Endothelial cell of umbilical vein (primary cell): ENCODE measurements at regions not wholly inside any gene's neighbourhood (a gene's known extent, or its start where the extent isn't known, plus 50 kb on each side); places are given as distances from the start of the nearest gene placed in this dataset.

Experiments used
- BruUV-seq: library from RNA; stranded (reverse); fragments of 400-500 nt; replicated peaks from 2 replicates; lab custom pipeline; 2021; lab: Mats Ljungman, UMichigan
- CTCF ChIA-PET: fragments of 300-600, 350-600 bp; sonication (Branson Sonifier 250); formaldehyde crosslinking; loops from one replicate; lab custom pipeline; 2021; ENCODE audit warnings: antibody characterized with exemption, inconsistent platforms; lab: Charles Lee
- POLR2A ChIA-PET: fragments of 300-600, 350-600 bp; sonication (Branson Sonifier 250); formaldehyde crosslinking; loops from one replicate; lab custom pipeline; 2021; ENCODE audit warnings: antibody characterized with exemption, inconsistent platforms; lab: Charles Lee
- DNase-seq: peaks from one replicate; pipeline ENCODE4 v3.0.0-alpha.2; 2011; ENCODE audit warnings: low read depth, low spot score
- FAIRE-seq: peaks from 2 replicates; lab custom pipeline; 2011; peaks lifted over from hg19 to GRCh38; lab: Jason Lieb, UNC
- H2AFZ ChIP-seq: 2 replicates; pipeline ENCODE4 v1.6.0; 2012; ENCODE audit warnings: low read depth, low read length, control low read depth, inconsistent platforms
- H3K27ac ChIP-seq: 2 replicates; pipeline ENCODE4 v1.5.1; 2011; ENCODE audit warnings: low read depth, mild to moderate bottlenecking, control low read depth, low read length, moderate library complexity; ENCODE audit not compliant: insufficient read depth
- H3K27me3 ChIP-seq, 2 experiments: 2 replicates each; pipeline versions ENCODE4 v1.6.0 to v1.6.1; 2011; ENCODE audit warnings: low read length in 2 of 2, mixed read lengths in 1 of 2; ENCODE audit not compliant: control insufficient read depth in 2 of 2, insufficient read depth in 2 of 2
- H3K36me3 ChIP-seq, 2 experiments: 2 replicates in 1 of 2; 3 replicates in 1 of 2; pipeline ENCODE4 v1.5.1; 2011; ENCODE audit warnings: low read length in 2 of 2, mild to moderate bottlenecking in 1 of 2, moderate library complexity in 1 of 2; ENCODE audit not compliant: control insufficient read depth in 2 of 2, insufficient read depth in 2 of 2; ENCODE audit errors: extremely low read depth in 1 of 2
- H3K4me1 ChIP-seq: 3 replicates; pipeline ENCODE4 v1.5.1; 2011; ENCODE audit warnings: mild to moderate bottlenecking, low read length; ENCODE audit not compliant: control insufficient read depth, insufficient read depth; ENCODE audit errors: extremely low read depth
- H3K4me2 ChIP-seq: 2 replicates; pipeline ENCODE4 v1.6.1; 2011; ENCODE audit warnings: low read length, control low read depth, mixed read lengths; ENCODE audit not compliant: insufficient read depth
- H3K4me3 ChIP-seq, 3 experiments: fragments of 200-600 bp in 1 of 3; sonication (generic), shearing (Covaris generic) in 1 of 3; replicated peaks in 1 of 3; 2 replicates each; pipeline ENCODE4 v1.5.1; 2011 to 2016; ENCODE audit warnings: control low read depth in 3 of 3, low read length in 3 of 3, mild to moderate bottlenecking in 2 of 3, inconsistent platforms in 1 of 3, low read depth in 1 of 3, moderate library complexity in 1 of 3; ENCODE audit not compliant: insufficient read depth in 1 of 3
- H3K79me2 ChIP-seq: 2 replicates; pipeline ENCODE4 v1.6.0; 2012; ENCODE audit warnings: low read length, inconsistent platforms; ENCODE audit not compliant: control insufficient read depth, insufficient read depth
- H3K9ac ChIP-seq: replicated peaks from 2 replicates; pipeline ENCODE3; 2011; ENCODE audit warnings: low read length, control low read depth; ENCODE audit not compliant: insufficient read depth; ENCODE audit errors: extremely low read depth
- H3K9me1 ChIP-seq: replicated peaks from 3 replicates; pipeline ENCODE4 v1.6.0; 2011; ENCODE audit warnings: mild to moderate bottlenecking, low read length; ENCODE audit not compliant: control insufficient read depth, insufficient read depth; ENCODE audit errors: extremely low read depth
- H3K9me3 ChIP-seq: replicated peaks from 2 replicates; pipeline ENCODE4 v1.5.1; 2012; ENCODE audit warnings: low read length, inconsistent platforms; ENCODE audit not compliant: control insufficient read depth, insufficient read depth
- H4K20me1 ChIP-seq: replicated peaks from 2 replicates; pipeline ENCODE3; 2011; ENCODE audit warnings: mild to moderate bottlenecking, low read length; ENCODE audit not compliant: control insufficient read depth, insufficient read depth; ENCODE audit errors: extremely low read depth
- EZH2 ChIP-seq: IDR thresholded peaks from 2 replicates; pipeline ENCODE4 v1.6.1; 2012; ENCODE audit warnings: borderline replicate concordance, low read depth, mild to moderate bottlenecking, moderate library complexity, low read length, inconsistent platforms; ENCODE audit not compliant: severe bottlenecking
- FOS ChIP-seq: IDR thresholded peaks from 2 replicates; pipeline ENCODE4 v1.6.1; 2011; ENCODE audit warnings: mild to moderate bottlenecking, low read length, moderate library complexity, borderline replicate concordance; ENCODE audit not compliant: insufficient read depth
- GATA2 ChIP-seq: IDR thresholded peaks from 2 replicates; pipeline ENCODE4 v1.7.0; 2011; ENCODE audit warnings: low read depth, mild to moderate bottlenecking, moderate library complexity, mixed read lengths, low read length; ENCODE audit not compliant: insufficient read length, insufficient read depth
- JUN ChIP-seq: IDR thresholded peaks from 2 replicates; pipeline ENCODE4 v1.6.1; 2011; ENCODE audit warnings: borderline replicate concordance, low read depth; ENCODE audit not compliant: insufficient read length, insufficient read depth
- MYC ChIP-seq: IDR thresholded peaks from one replicate; pipeline ENCODE4 v1.6.1; 2011; ENCODE audit warnings: mild to moderate bottlenecking, low read depth, low read length
- POLR2A ChIP-seq: IDR thresholded peaks from 2 replicates; pipeline ENCODE4 v1.6.1; 2012; ENCODE audit warnings: low read depth, mild to moderate bottlenecking, control low read depth, low read length
- dilution Hi-C: fragments of 300-500 bp; cut with MboI; formaldehyde crosslinking; loops from one replicate; pipeline ENCODE4 v1.15.0; 2019; ENCODE audit warnings: low sequenced_read_pairs; ENCODE audit not compliant: extremely low pct_ligation_motif_present
- intact Hi-C: fragments of 100-400 bp; cut with micrococcal nuclease; formaldehyde crosslinking; loops from one replicate; pipeline ENCODE4 v1.10.0; 2022
- TF ChIP-seq, protein P1 (sequence below), 2 donors: IDR thresholded peaks; 1 replicate in 1 of 2; 2 replicates in 1 of 2; pipeline ENCODE4 v1.5.1; 2011; ENCODE audit warnings: low read length in 2 of 2, mild to moderate bottlenecking in 2 of 2, moderate library complexity in 2 of 2, control low read depth in 1 of 2, inconsistent platforms in 1 of 2, low read depth in 1 of 2; ENCODE audit not compliant: insufficient read depth in 1 of 2; ENCODE audit errors: extremely low read depth in 1 of 2

DNA sequence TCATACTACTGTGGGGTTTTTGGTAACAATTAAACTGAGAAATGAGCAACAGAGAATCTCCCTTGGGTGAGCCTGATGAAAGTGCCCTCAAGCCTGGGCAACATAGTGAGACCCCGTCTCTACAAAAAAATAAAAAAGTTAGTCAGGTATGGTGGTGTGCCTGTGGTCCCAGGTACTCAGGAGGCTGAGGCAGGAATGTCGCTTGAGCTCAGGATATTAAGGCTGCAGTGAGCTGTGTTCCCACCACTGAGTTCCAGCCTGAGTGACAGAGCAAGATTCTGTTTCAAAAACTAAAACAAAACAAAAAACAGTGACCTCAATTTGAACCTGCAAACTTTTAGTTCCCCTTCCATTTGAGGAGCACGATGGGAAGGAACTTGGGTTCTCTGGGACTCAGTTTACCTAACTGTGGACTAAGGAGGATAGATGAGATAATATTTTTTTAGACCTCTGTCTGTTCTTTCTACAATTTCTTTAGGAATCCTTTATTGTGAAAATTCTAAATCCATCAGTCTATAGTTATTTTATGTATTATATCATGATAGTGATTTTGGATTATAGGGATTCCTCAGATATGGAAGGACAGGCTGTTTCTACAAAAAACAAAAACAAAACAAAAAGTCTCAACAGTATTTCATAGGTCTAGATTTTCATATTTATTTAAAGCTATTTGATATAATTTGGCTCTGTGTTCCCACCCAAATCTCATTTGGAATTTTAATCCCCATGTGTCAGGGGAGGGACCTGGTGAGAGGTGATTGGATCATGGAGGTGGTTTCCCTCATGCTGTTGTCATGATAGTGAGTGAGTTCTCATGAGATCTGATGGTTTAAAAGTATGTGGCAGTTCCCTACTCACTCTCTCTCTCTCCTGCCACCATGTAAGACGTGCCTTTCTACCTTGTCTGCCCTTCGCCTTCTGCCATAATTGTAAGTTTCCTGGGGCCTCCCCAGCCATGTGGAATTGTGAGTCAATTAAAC is 178.6 kb downstream of the MYCN start:
- no peak overlapping the region for H3K4me3 ChIP-seq
- no peak for DNase-seq
- H3K9ac ChIP-seq, result no peak overlapping the region
- dilution Hi-C loops, result no loop called here
- H3K36me3 ChIP-seq, result no peaks in the 10 kb centered on the region
- TF ChIP-seq FOS (no peak), JUN (no peak), MYC (no peak), GATA2 (no peak), EZH2 (no peak), POLR2A (no peak)
- TF ChIP-seq, protein P1, sequence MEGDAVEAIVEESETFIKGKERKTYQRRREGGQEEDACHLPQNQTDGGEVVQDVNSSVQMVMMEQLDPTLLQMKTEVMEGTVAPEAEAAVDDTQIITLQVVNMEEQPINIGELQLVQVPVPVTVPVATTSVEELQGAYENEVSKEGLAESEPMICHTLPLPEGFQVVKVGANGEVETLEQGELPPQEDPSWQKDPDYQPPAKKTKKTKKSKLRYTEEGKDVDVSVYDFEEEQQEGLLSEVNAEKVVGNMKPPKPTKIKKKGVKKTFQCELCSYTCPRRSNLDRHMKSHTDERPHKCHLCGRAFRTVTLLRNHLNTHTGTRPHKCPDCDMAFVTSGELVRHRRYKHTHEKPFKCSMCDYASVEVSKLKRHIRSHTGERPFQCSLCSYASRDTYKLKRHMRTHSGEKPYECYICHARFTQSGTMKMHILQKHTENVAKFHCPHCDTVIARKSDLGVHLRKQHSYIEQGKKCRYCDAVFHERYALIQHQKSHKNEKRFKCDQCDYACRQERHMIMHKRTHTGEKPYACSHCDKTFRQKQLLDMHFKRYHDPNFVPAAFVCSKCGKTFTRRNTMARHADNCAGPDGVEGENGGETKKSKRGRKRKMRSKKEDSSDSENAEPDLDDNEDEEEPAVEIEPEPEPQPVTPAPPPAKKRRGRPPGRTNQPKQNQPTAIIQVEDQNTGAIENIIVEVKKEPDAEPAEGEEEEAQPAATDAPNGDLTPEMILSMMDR (IDR thresholded peaks at IDR 0.05; ENCODE audit: extremely low read depth in 1 of 2, insufficient read depth in 1 of 2, low read depth in 1 of 2, low read length in 2 of 2), result no peak
- no peaks in the 10 kb centered on the region for H4K20me1 ChIP-seq
- H3K27ac ChIP-seq, result no peak overlapping the region
- POLR2A ChIA-PET, result no interaction called here
- no peaks in the 10 kb centered on the region for H3K79me2 ChIP-seq
- H3K4me1 ChIP-seq, result no peaks in the 10 kb centered on the region
- no peaks in the 10 kb centered on the region for H3K27me3 ChIP-seq
- BruUV-seq, result no TSS peak
- peaks cover 4% of the 10 kb centered on the region for H3K9me3 ChIP-seq
- H2AFZ ChIP-seq, result no peak overlapping the region
- no peaks in the 10 kb centered on the region for H3K9me1 ChIP-seq
- no peak overlapping the region for H3K4me2 ChIP-seq
- FAIRE-seq, result no peak
- intact Hi-C loops, result no loop called here
- CTCF ChIA-PET, result no interaction called here
